Peyer's patch (tissue), 4 donors: ENCODE measurements at regions not wholly inside any gene's neighbourhood (a gene's known extent, or its start where the extent isn't known, plus 50 kb on each side); places are given as distances from the start of the nearest gene placed in this dataset.

ENCODE experiments used
- POLR2A ChIP-seq, 2 donors: fragments of 450-650 bp; IDR thresholded peaks; one replicate each; pipeline ENCODE4 v1.5.1; 2017; ENCODE audit warnings: antibody characterized with exemption in 2 of 2, mild to moderate bottlenecking in 2 of 2, moderate library complexity in 2 of 2
- TF ChIP-seq, protein P1 (sequence below), 6 experiments: fragments of 450-650 bp in 4 of 6; fragments of 200-600 bp in 2 of 6; sonication (generic) in 1 of 6; IDR thresholded peaks; one replicate each; pipeline ENCODE4 v1.5.1; 2017 to 2019; ENCODE audit warnings: antibody characterized with exemption in 6 of 6, mild to moderate bottlenecking in 3 of 6, moderate library complexity in 1 of 6

DNA sequence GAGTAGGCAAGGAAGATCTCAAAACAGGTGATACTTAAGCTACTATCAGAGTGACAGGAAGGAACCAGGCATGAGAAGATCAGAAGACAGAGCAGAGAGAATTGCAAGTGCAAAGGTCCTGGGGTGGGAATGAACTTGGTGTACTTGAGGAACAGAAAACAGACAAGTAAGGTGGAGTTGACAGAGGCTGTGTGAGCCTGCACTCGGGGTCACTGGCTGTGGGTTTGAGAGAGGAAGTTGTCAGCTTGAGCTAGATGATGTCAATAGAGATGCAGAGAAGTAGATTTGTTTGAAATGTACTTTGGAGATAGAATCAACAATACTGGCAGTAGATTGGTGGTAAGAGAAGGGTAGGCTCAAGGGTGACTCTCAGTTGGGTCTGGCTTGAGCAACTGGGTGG lies 209.5 kb downstream of the CLIC5 start:
- no peak for TF ChIP-seq POLR2A (IDR thresholded peaks at IDR 0.05)
- TF ChIP-seq, protein P1, sequence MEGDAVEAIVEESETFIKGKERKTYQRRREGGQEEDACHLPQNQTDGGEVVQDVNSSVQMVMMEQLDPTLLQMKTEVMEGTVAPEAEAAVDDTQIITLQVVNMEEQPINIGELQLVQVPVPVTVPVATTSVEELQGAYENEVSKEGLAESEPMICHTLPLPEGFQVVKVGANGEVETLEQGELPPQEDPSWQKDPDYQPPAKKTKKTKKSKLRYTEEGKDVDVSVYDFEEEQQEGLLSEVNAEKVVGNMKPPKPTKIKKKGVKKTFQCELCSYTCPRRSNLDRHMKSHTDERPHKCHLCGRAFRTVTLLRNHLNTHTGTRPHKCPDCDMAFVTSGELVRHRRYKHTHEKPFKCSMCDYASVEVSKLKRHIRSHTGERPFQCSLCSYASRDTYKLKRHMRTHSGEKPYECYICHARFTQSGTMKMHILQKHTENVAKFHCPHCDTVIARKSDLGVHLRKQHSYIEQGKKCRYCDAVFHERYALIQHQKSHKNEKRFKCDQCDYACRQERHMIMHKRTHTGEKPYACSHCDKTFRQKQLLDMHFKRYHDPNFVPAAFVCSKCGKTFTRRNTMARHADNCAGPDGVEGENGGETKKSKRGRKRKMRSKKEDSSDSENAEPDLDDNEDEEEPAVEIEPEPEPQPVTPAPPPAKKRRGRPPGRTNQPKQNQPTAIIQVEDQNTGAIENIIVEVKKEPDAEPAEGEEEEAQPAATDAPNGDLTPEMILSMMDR (IDR thresholded peaks at IDR 0.05), result no peak
